ENCODE measurements at regions not wholly inside any gene's neighbourhood (a gene's known extent, or its start where the extent isn't known, plus 50 kb on each side); places are given as distances from the start of the nearest gene placed in this dataset.

DNA sequence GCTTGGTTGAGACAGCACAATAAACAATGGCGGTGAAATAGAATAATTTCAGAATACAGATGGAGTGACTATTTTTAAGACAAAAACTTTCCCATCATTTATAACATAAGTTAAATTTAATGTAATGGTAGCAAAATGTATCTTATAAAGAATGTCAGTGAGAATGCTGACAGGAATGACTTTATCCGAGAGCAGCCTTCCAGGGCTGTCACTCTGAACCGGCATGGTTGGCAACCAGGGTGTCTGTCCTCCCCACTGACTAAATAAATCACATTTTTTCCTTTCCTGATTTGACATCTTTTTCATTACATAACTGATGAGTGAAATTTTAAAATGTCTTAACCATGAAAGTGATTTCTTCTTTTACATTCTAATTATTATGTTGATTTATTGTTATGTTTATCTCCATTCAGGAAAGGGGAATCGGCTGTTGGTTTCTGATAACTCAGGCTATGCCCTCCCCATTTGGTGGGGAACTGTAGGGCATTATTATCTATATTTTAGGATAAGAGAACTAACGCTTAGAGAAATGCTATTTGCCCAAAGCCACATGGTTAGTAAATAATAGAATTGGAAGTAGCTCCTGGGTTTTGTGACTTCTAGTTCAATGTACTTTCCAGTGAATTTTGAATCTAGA lies 109.2 kb upstream of the OGFRL1 start:
- TF ChIP-seq POLR2AphosphoS5 (IDR thresholded peaks at IDR 0.05; ENCODE audit: low read depth): no peak
- TF ChIP-seq, protein P1, sequence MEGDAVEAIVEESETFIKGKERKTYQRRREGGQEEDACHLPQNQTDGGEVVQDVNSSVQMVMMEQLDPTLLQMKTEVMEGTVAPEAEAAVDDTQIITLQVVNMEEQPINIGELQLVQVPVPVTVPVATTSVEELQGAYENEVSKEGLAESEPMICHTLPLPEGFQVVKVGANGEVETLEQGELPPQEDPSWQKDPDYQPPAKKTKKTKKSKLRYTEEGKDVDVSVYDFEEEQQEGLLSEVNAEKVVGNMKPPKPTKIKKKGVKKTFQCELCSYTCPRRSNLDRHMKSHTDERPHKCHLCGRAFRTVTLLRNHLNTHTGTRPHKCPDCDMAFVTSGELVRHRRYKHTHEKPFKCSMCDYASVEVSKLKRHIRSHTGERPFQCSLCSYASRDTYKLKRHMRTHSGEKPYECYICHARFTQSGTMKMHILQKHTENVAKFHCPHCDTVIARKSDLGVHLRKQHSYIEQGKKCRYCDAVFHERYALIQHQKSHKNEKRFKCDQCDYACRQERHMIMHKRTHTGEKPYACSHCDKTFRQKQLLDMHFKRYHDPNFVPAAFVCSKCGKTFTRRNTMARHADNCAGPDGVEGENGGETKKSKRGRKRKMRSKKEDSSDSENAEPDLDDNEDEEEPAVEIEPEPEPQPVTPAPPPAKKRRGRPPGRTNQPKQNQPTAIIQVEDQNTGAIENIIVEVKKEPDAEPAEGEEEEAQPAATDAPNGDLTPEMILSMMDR (IDR thresholded peaks at IDR 0.05; ENCODE audit: insufficient read depth, low read length): no peak
- no peak for TF ChIP-seq GABPA (IDR thresholded peaks at IDR 0.05; ENCODE audit: low read depth)
- TF ChIP-seq, protein P2, sequence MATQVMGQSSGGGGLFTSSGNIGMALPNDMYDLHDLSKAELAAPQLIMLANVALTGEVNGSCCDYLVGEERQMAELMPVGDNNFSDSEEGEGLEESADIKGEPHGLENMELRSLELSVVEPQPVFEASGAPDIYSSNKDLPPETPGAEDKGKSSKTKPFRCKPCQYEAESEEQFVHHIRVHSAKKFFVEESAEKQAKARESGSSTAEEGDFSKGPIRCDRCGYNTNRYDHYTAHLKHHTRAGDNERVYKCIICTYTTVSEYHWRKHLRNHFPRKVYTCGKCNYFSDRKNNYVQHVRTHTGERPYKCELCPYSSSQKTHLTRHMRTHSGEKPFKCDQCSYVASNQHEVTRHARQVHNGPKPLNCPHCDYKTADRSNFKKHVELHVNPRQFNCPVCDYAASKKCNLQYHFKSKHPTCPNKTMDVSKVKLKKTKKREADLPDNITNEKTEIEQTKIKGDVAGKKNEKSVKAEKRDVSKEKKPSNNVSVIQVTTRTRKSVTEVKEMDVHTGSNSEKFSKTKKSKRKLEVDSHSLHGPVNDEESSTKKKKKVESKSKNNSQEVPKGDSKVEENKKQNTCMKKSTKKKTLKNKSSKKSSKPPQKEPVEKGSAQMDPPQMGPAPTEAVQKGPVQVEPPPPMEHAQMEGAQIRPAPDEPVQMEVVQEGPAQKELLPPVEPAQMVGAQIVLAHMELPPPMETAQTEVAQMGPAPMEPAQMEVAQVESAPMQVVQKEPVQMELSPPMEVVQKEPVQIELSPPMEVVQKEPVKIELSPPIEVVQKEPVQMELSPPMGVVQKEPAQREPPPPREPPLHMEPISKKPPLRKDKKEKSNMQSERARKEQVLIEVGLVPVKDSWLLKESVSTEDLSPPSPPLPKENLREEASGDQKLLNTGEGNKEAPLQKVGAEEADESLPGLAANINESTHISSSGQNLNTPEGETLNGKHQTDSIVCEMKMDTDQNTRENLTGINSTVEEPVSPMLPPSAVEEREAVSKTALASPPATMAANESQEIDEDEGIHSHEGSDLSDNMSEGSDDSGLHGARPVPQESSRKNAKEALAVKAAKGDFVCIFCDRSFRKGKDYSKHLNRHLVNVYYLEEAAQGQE (IDR thresholded peaks at IDR 0.05; ENCODE audit: insufficient replicate concordance, low read depth): no peak

All from HL-60 (cell line).